Activated B cell treated with CpG ODN at 0.5 μM for 24 hours (primary cell): ENCODE measurements at regions not wholly inside any gene's neighbourhood (a gene's known extent, or its start where the extent isn't known, plus 50 kb on each side); places are given as distances from the start of the nearest gene placed in this dataset.

Experiments used
- ATAC-seq: fragments of 200-7000 bp; cut with Tn5 transposase; one replicate; pipeline ENCODE4 v1.10.0; 2021; ENCODE audit warnings: low read depth, mild to moderate bottlenecking, moderate library complexity
- CTCF ChIA-PET: fragments of 350-600 bp; sonication (Branson Sonifier 250); formaldehyde crosslinking; loops from one replicate; lab custom pipeline; 2021; ENCODE audit warnings: antibody characterized with exemption; lab: Charles Lee
- POLR2A ChIA-PET: fragments of 350-600 bp; sonication (Branson Sonifier 250); formaldehyde crosslinking; loops from one replicate; lab custom pipeline; 2021; ENCODE audit warnings: antibody characterized with exemption; lab: Charles Lee
- DNase-seq: peaks from one replicate; pipeline ENCODE4 v3.0.0; 2022
- H3K27ac Mint-ChIP-seq: one replicate; pipeline ENCODE4 v1.8.0; 2020; ENCODE audit warnings: mixed read lengths
- H3K27me3 Mint-ChIP-seq: one replicate; pipeline ENCODE4 v1.8.0; 2021; ENCODE audit warnings: mixed read lengths
- H3K36me3 Mint-ChIP-seq: one replicate; pipeline ENCODE4 v1.8.0; 2021; ENCODE audit warnings: low read depth, mixed read lengths
- H3K4me1 Mint-ChIP-seq: one replicate; pipeline ENCODE4 v1.8.0; 2021; ENCODE audit warnings: mixed read lengths
- H3K4me3 Mint-ChIP-seq: one replicate; pipeline ENCODE4 v1.8.0; 2020; ENCODE audit warnings: mild to moderate bottlenecking, mixed read lengths
- H3K9me3 Mint-ChIP-seq: one replicate; pipeline ENCODE4 v1.8.0; 2020; ENCODE audit warnings: mixed read lengths
- intact Hi-C: fragments of 100-400 bp; cut with micrococcal nuclease; formaldehyde crosslinking; loops from one replicate; pipeline ENCODE4 v1.15.1; 2024
- TF ChIP-seq, protein P1 (sequence below): fragments of 200-600 bp; IDR thresholded peaks from one replicate; pipeline ENCODE4 v1.8.0; 2022; ENCODE audit warnings: antibody characterized with exemption, mild to moderate bottlenecking

- H3K27me3 Mint-ChIP-seq, result no peaks in the 10 kb centered on the region
- no peaks in the 10 kb centered on the region for H3K4me1 Mint-ChIP-seq
- no peak overlapping the region for H3K27ac Mint-ChIP-seq
- DNase-seq, result no peak
- CTCF ChIA-PET, result no interaction called here
- intact Hi-C loops, result no loop called here
- no peak overlapping the region for H3K4me3 Mint-ChIP-seq
- no peak for ATAC-seq
- no peaks in the 10 kb centered on the region for H3K9me3 Mint-ChIP-seq
- no peaks in the 10 kb centered on the region for H3K36me3 Mint-ChIP-seq
- POLR2A ChIA-PET, result no interaction called here
- TF ChIP-seq, protein P1, sequence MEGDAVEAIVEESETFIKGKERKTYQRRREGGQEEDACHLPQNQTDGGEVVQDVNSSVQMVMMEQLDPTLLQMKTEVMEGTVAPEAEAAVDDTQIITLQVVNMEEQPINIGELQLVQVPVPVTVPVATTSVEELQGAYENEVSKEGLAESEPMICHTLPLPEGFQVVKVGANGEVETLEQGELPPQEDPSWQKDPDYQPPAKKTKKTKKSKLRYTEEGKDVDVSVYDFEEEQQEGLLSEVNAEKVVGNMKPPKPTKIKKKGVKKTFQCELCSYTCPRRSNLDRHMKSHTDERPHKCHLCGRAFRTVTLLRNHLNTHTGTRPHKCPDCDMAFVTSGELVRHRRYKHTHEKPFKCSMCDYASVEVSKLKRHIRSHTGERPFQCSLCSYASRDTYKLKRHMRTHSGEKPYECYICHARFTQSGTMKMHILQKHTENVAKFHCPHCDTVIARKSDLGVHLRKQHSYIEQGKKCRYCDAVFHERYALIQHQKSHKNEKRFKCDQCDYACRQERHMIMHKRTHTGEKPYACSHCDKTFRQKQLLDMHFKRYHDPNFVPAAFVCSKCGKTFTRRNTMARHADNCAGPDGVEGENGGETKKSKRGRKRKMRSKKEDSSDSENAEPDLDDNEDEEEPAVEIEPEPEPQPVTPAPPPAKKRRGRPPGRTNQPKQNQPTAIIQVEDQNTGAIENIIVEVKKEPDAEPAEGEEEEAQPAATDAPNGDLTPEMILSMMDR, result no peak
Observed at GRCh38 chr18:61236356-61237057, 96.7 kb upstream of the CDH20 start.

DNA sequence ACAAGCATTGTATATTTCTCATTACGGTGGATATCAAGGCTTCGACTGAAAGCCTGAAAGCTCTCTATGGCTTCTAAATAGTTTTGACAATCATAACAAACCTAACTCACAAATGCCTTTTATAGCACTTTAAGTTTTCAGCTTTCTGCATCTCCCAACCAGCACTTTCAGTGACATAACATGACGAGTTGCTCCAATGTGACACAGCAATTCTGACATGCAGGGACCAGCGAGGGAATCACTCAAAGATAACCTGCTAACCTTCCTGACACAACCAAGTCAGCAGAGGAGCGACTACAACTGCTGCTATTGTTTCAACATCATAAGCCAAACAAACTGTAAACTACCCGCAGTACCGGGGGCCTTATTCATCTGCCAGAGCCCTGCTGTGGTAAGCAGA is 95.7 kb upstream of the CDH20 start:
- DNase-seq, result no peak
- Mint-ChIP-seq H3K4me1 (no peaks in the 10 kb centered on the region), H3K27ac (no peak overlapping the region), H3K36me3 (no peaks in the 10 kb centered on the region), H3K4me3 (no peak overlapping the region), H3K9me3 (no peaks in the 10 kb centered on the region), H3K27me3 (no peaks in the 10 kb centered on the region)
- ATAC-seq, result no peak
- POLR2A ChIA-PET, result no interaction called here
- CTCF ChIA-PET, result no interaction called here
- intact Hi-C loops, result no loop called here
- TF ChIP-seq, protein P1, result no peak

- Mint-ChIP-seq H3K4me3 (no peak overlapping the region), H3K27me3 (no peaks in the 10 kb centered on the region), H3K4me1 (no peaks in the 10 kb centered on the region), H3K27ac (no peak overlapping the region), H3K9me3 (no peaks in the 10 kb centered on the region), H3K36me3 (no peaks in the 10 kb centered on the region)
- no peak for DNase-seq
- ATAC-seq, result no peak
- ChIA-PET POLR2A (no interaction called here), CTCF (no interaction called here)
- intact Hi-C loops, result no loop called here
- TF ChIP-seq, protein P1, result no peak
Observed at GRCh38 chr18:61239051-61239450, 94.2 kb upstream of the CDH20 start.

GRCh38 chr18:61241260-61241853 is 91.9 kb upstream of the CDH20 start:
- POLR2A ChIA-PET, result no interaction called here
- no peak for ATAC-seq
- Mint-ChIP-seq H3K4me3 (no peak overlapping the region), H3K9me3 (no peaks in the 10 kb centered on the region), H3K36me3 (no peaks in the 10 kb centered on the region), H3K27me3 (no peaks in the 10 kb centered on the region), H3K4me1 (no peaks in the 10 kb centered on the region), H3K27ac (no peak overlapping the region)
- TF ChIP-seq, protein P1, result no peak
- no peak for DNase-seq
- intact Hi-C loops, result no loop called here
- CTCF ChIA-PET, result no interaction called here

GRCh38 chr18:61244632-61245031 is 88.6 kb upstream of the CDH20 start:
- Mint-ChIP-seq H3K4me1 (no peaks in the 10 kb centered on the region), H3K9me3 (no peaks in the 10 kb centered on the region), H3K27ac (no peak overlapping the region), H3K4me3 (no peak overlapping the region), H3K27me3 (no peaks in the 10 kb centered on the region), H3K36me3 (no peaks in the 10 kb centered on the region)
- DNase-seq, result no peak
- intact Hi-C loops, result no loop called here
- TF ChIP-seq, protein P1, result no peak
- no peak for ATAC-seq
- POLR2A ChIA-PET, result no interaction called here
- CTCF ChIA-PET, result no interaction called here
